ENCODE measurements at regions not wholly inside any gene's neighbourhood (a gene's known extent, or its start where the extent isn't known, plus 50 kb on each side); places are given as distances from the start of the nearest gene placed in this dataset.
"Not testable (repeated sequence)": the region's sequence is repeated elsewhere in the genome, so short reads cannot be mapped to it uniquely, and the experiment has no call there.

- H2AFZ ChIP-seq (ENCODE audit: insufficient read depth, low read depth, low read length, poor library complexity, severe bottlenecking), result no peak overlapping the region
- no peak overlapping the region for H3K4me3 Mint-ChIP-seq
- no peaks in the 10 kb centered on the region for H3K4me1 ChIP-seq (ENCODE audit: control insufficient read depth in 1 of 2, insufficient read depth in 2 of 2, low read length in 2 of 2)
- no peak overlapping the region for H3K27ac Mint-ChIP-seq
- no peaks in the 10 kb centered on the region for H3K4me1 Mint-ChIP-seq
- H3K36me3 ChIP-seq (replicated peaks in 1 of 2; ENCODE audit: control insufficient read depth in 1 of 2, insufficient read depth in 2 of 2, low read length in 2 of 2), result no peaks in the 10 kb centered on the region
- no peaks in the 10 kb centered on the region for H3K27me3 Mint-ChIP-seq (ENCODE audit: low read depth in 3 of 3)
- TF ChIP-seq, protein P1, sequence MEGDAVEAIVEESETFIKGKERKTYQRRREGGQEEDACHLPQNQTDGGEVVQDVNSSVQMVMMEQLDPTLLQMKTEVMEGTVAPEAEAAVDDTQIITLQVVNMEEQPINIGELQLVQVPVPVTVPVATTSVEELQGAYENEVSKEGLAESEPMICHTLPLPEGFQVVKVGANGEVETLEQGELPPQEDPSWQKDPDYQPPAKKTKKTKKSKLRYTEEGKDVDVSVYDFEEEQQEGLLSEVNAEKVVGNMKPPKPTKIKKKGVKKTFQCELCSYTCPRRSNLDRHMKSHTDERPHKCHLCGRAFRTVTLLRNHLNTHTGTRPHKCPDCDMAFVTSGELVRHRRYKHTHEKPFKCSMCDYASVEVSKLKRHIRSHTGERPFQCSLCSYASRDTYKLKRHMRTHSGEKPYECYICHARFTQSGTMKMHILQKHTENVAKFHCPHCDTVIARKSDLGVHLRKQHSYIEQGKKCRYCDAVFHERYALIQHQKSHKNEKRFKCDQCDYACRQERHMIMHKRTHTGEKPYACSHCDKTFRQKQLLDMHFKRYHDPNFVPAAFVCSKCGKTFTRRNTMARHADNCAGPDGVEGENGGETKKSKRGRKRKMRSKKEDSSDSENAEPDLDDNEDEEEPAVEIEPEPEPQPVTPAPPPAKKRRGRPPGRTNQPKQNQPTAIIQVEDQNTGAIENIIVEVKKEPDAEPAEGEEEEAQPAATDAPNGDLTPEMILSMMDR (IDR thresholded peaks at IDR 0.05), result no peak
- no peaks in the 10 kb centered on the region for H3K79me2 ChIP-seq (ENCODE audit: insufficient read depth, low read length)
- DNase-seq, result no peak
- H3K27me3 ChIP-seq (ENCODE audit: control insufficient read depth in 2 of 2, insufficient read depth in 2 of 2, low read length in 2 of 2), result no peaks in the 10 kb centered on the region
- intact Hi-C loops (cut with micrococcal nuclease), result no loop called here
- H3K4me3 ChIP-seq (replicated peaks in 1 of 3; ENCODE audit: low read depth in 2 of 3, low read length in 3 of 3), result no peak overlapping the region
- H4K20me1 ChIP-seq (ENCODE audit: insufficient read depth, low read length), result no peaks in the 10 kb centered on the region
- H3K36me3 Mint-ChIP-seq, result no peaks in the 10 kb centered on the region
- no peak overlapping the region for H3K4me2 ChIP-seq (replicated peaks; ENCODE audit: extremely low read depth, low read length, poor library complexity, severe bottlenecking)
- H3K9ac ChIP-seq (ENCODE audit: insufficient read depth, low read length, poor library complexity, severe bottlenecking), result no peak overlapping the region
- no peak overlapping the region for H3K27ac ChIP-seq (ENCODE audit: low read depth in 1 of 2, low read length in 2 of 2)
- WGBS (ENCODE audit: insufficient coverage), result no CpG with 5 or more reads among the region's 5 CpGs
- peaks cover 0 to 4% (median 0%) of the 10 kb centered on the region in 7 donors for H3K9me3 Mint-ChIP-seq
- H3K9me3 ChIP-seq (replicated peaks in 1 of 2; ENCODE audit: control insufficient read depth in 1 of 2, insufficient read depth in 1 of 2, low read length in 2 of 2), result no peaks in the 10 kb centered on the region
Observed at GRCh38 chr9:78905986-78906755, 609.2 kb downstream of the PSAT1 start.

DNA sequence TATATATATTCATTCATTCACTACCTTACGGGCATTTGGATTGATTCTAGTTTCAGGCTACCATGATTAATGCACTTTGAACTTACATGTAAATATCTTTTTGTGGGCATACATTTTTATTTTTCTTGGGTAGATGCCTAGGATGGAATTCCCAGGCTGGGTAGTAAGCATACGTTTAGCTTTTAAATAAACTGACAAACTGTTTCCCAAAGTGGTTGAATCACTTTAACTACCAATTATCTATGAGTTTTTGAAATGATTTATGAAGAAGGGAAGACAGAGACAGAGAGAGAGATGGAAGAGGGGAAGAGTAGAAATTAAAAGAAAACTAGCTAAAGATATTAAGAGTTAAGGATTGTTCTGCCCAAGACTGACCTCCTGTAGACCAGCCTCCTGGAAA is 612.6 kb downstream of the PSAT1 start:
- no peaks in the 10 kb centered on the region for H3K36me3 Mint-ChIP-seq
- no peak for DNase-seq
- TF ChIP-seq, protein P1 (IDR thresholded peaks at IDR 0.05), result no peak
- WGBS (ENCODE audit: insufficient coverage), result no CpG with 5 or more reads among the region's 2 CpGs
- no peak overlapping the region for H3K27ac ChIP-seq (ENCODE audit: low read depth in 1 of 2, low read length in 2 of 2)
- H3K27ac Mint-ChIP-seq, result no peak overlapping the region
- intact Hi-C loops (cut with micrococcal nuclease), result no loop called here
- H3K4me2 ChIP-seq (replicated peaks; ENCODE audit: extremely low read depth, low read length, poor library complexity, severe bottlenecking), result no peak overlapping the region
- H3K9ac ChIP-seq (ENCODE audit: insufficient read depth, low read length, poor library complexity, severe bottlenecking), result no peak overlapping the region
- no peaks in the 10 kb centered on the region for H3K36me3 ChIP-seq (replicated peaks in 1 of 2; ENCODE audit: control insufficient read depth in 1 of 2, insufficient read depth in 2 of 2, low read length in 2 of 2)
- no peak overlapping the region for H3K4me3 ChIP-seq (replicated peaks in 1 of 3; ENCODE audit: low read depth in 2 of 3, low read length in 3 of 3)
- no peaks in the 10 kb centered on the region for H3K79me2 ChIP-seq (ENCODE audit: insufficient read depth, low read length)
- H3K27me3 Mint-ChIP-seq (ENCODE audit: low read depth in 3 of 3), result peaks cover 0 to 2% (median 0%) of the 10 kb centered on the region in 3 donors
- no peaks in the 10 kb centered on the region for H3K27me3 ChIP-seq (ENCODE audit: control insufficient read depth in 2 of 2, insufficient read depth in 2 of 2, low read length in 2 of 2)
- no peaks in the 10 kb centered on the region for H3K4me1 Mint-ChIP-seq
- no peaks in the 10 kb centered on the region for H4K20me1 ChIP-seq (ENCODE audit: insufficient read depth, low read length)
- H3K4me1 ChIP-seq (ENCODE audit: control insufficient read depth in 1 of 2, insufficient read depth in 2 of 2, low read length in 2 of 2), result no peaks in the 10 kb centered on the region
- no peaks in the 10 kb centered on the region for H3K9me3 ChIP-seq (replicated peaks in 1 of 2; ENCODE audit: control insufficient read depth in 1 of 2, insufficient read depth in 1 of 2, low read length in 2 of 2)
- H2AFZ ChIP-seq (ENCODE audit: insufficient read depth, low read depth, low read length, poor library complexity, severe bottlenecking), result no peak overlapping the region
- H3K4me3 Mint-ChIP-seq, result no peak overlapping the region
- H3K9me3 Mint-ChIP-seq, result peaks cover 0 to 4% (median 0%) of the 10 kb centered on the region in 7 donors

- H2AFZ ChIP-seq (ENCODE audit: insufficient read depth, low read depth, low read length, poor library complexity, severe bottlenecking); H3K27ac Mint-ChIP-seq; H4K20me1 ChIP-seq (ENCODE audit: insufficient read depth, low read length); H3K79me2 ChIP-seq (ENCODE audit: insufficient read depth, low read length); H3K36me3 ChIP-seq (replicated peaks in 1 of 2; ENCODE audit: control insufficient read depth in 1 of 2, insufficient read depth in 2 of 2, low read length in 2 of 2); H3K27ac ChIP-seq (ENCODE audit: low read depth in 1 of 2, low read length in 2 of 2); H3K27me3 ChIP-seq (ENCODE audit: control insufficient read depth in 2 of 2, insufficient read depth in 2 of 2, low read length in 2 of 2); H3K4me3 ChIP-seq (replicated peaks in 1 of 3; ENCODE audit: low read depth in 2 of 3, low read length in 3 of 3); H3K4me3 Mint-ChIP-seq; H3K36me3 Mint-ChIP-seq; intact Hi-C loops (cut with micrococcal nuclease); H3K9ac ChIP-seq (ENCODE audit: insufficient read depth, low read length, poor library complexity, severe bottlenecking); H3K4me1 Mint-ChIP-seq; H3K27me3 Mint-ChIP-seq (ENCODE audit: low read depth in 3 of 3); H3K4me1 ChIP-seq (ENCODE audit: control insufficient read depth in 1 of 2, insufficient read depth in 2 of 2, low read length in 2 of 2); H3K4me2 ChIP-seq (replicated peaks; ENCODE audit: extremely low read depth, low read length, poor library complexity, severe bottlenecking); DNase-seq; H3K9me3 ChIP-seq (replicated peaks in 1 of 2; ENCODE audit: control insufficient read depth in 1 of 2, insufficient read depth in 1 of 2, low read length in 2 of 2): not testable (repeated sequence)
- H3K9me3 Mint-ChIP-seq, result peaks cover 2 to 13% (median 6%) of the 10 kb centered on the region in 7 donors
- 100% methylated on average over 2 of the region's 2 CpGs for WGBS (ENCODE audit: insufficient coverage)
Observed at GRCh38 chr9:78916884-78917283, 620.0 kb downstream of the PSAT1 start.

Measured in CD14-positive monocyte (primary cell).